ENCODE measurements at regions not wholly inside any gene's neighbourhood (a gene's known extent, or its start where the extent isn't known, plus 50 kb on each side); places are given as distances from the start of the nearest gene placed in this dataset.
A peak's percentile ranks its signal among the peaks of the same experiment; 100 is the strongest.

GRCh38 chr4:187077744-187078401 is 354.2 kb upstream of the FAT1 start:
- 45% methylated on average over 11 of the region's 12 CpGs; no CpG with 5 or more reads in 1 of the 2 experiments for WGBS, 2 experiments (ENCODE audit: extremely low coverage in 1 of 2, insufficient coverage in 1 of 2, insufficient read length in 1 of 2, insufficient replicate concordance in 2 of 2, low coverage in 1 of 2, low lambda C conversion rate in 2 of 2, missing lambda C conversion rate in 1 of 2)
- H2BK5ac ChIP-seq (ENCODE audit: low read depth, low read length), result no peak overlapping the region
- no peak overlapping the region for H2BK15ac ChIP-seq (ENCODE audit: low read length)
- H4K5ac ChIP-seq (ENCODE audit: insufficient read length, low read depth, low read length), result no peak overlapping the region
- ChIA-PET POLR2A (ENCODE audit: partially characterized antibody) (interaction anchor here (0.7 kb wide), 1 partner anchor 380 kb away, joined by 3 read pairs; no protein-coding TSS in a partner anchor), CTCF (ENCODE audit: partially characterized antibody) (interaction anchor here (0.7 to 0.8 kb wide), 3 partner anchors 10 to 500 kb away, joined by 3 to 4 read pairs (median 3); no protein-coding TSS in a partner anchor)
- no peaks in the 10 kb centered on the region for H3K79me1 ChIP-seq (ENCODE audit: low read depth, low read length)
- H4K8ac ChIP-seq (ENCODE audit: extremely low read depth, insufficient read depth, low read length), result no peak overlapping the region
- H3K27ac ChIP-seq (ENCODE audit: low read depth, low read length), result no peak overlapping the region
- peak overlapping the region; percentile 60; the same call in 1 of the 2 replicates for H2AFZ ChIP-seq (ENCODE audit: low read length)
- H4K20me1 ChIP-seq (replicated peaks in 1 of 2; ENCODE audit: control insufficient read depth in 1 of 2, insufficient read depth in 2 of 2, low read length in 2 of 2), result no peaks in the 10 kb centered on the region
- no peak for DNase-seq (ENCODE audit: low read depth in 1 of 2, low spot score in 2 of 2)
- no peak overlapping the region for H3K23ac ChIP-seq (ENCODE audit: insufficient read length)
- no peak overlapping the region for H2BK20ac ChIP-seq (ENCODE audit: low read length)
- 0 out of 4 replicates have a peak overlapping the region, but pooled peaks have one; percentile 22 to 36 for H3K4me2 ChIP-seq (ENCODE audit: insufficient read depth in 1 of 2, low read depth in 2 of 2, low read length in 2 of 2)
- H2AK5ac ChIP-seq (ENCODE audit: low read depth, low read length), result no peak overlapping the region
- H2BK120ac ChIP-seq (replicated peaks; ENCODE audit: low read depth, low read length), result no peak overlapping the region
- no peaks in the 10 kb centered on the region for H3K9me3 ChIP-seq (ENCODE audit: insufficient read depth in 2 of 2, low read depth in 1 of 2, low read length in 1 of 2)
- peaks cover 0 to 1% (median 0%) of the 10 kb centered on the region in 4 experiments; a peak in 1 of 7 replicates for H3K27me3 ChIP-seq (replicated peaks in 1 of 4; ENCODE audit: control insufficient read depth in 3 of 4, extremely low read depth in 1 of 4, insufficient read depth in 3 of 4, low read length in 3 of 4)
- no peak overlapping the region for H4K91ac ChIP-seq (replicated peaks; ENCODE audit: insufficient read length, low read length)
- no peak for FAIRE-seq
- H3K4ac ChIP-seq (replicated peaks; ENCODE audit: insufficient read length, low read depth, low read length), result no peak overlapping the region
- TF ChIP-seq EZH2 (IDR thresholded peaks at IDR 0.05; ENCODE audit: low read depth, low read length, severe bottlenecking) (no peak), RFX5 (IDR thresholded peaks at IDR 0.05; ENCODE audit: borderline replicate concordance, low read depth, low read length) (no peak), CBX5 (IDR thresholded peaks at IDR 0.05; ENCODE audit: low read depth, low read length) (no peak), CHD2 (IDR thresholded peaks at IDR 0.05; ENCODE audit: low read length) (no peak), JUN (IDR thresholded peaks at IDR 0.05; ENCODE audit: low read depth, low read length) (no peak), E2F6 (IDR thresholded peaks at IDR 0.05) (no peak)
- H3K18ac ChIP-seq (ENCODE audit: extremely low read depth, low read length), result no peak overlapping the region
- no peaks in the 10 kb centered on the region for H3K23me2 ChIP-seq (ENCODE audit: low read depth, low read length)
- H3K9ac ChIP-seq (replicated peaks in 1 of 4; ENCODE audit: extremely low read depth in 1 of 4, low read depth in 3 of 4, low read length in 3 of 4), result no peak overlapping the region
- H3K56ac ChIP-seq (replicated peaks; ENCODE audit: insufficient read length, low read depth, low read length), result no peak overlapping the region
- no peaks in the 10 kb centered on the region for H3K79me2 ChIP-seq (ENCODE audit: control insufficient read depth in 1 of 2, insufficient read depth in 2 of 2, low read length in 2 of 2)
- H2BK12ac ChIP-seq (ENCODE audit: low read depth, low read length), result no peak overlapping the region
- no peak overlapping the region for H3K14ac ChIP-seq (ENCODE audit: insufficient read length)
- no peaks in the 10 kb centered on the region for H3K36me3 ChIP-seq (ENCODE audit: control insufficient read depth in 2 of 4, insufficient read depth in 4 of 4, low read length in 3 of 4)
- H3K4me3 ChIP-seq (ENCODE audit: extremely low read depth in 1 of 4, insufficient read depth in 2 of 4, low read depth in 3 of 4, low read length in 4 of 4), result no peak overlapping the region
- H3K4me1 ChIP-seq (replicated peaks in 1 of 4; ENCODE audit: control insufficient read depth in 3 of 4, insufficient read depth in 4 of 4, low read length in 3 of 4), result peaks cover 0 to 4% (median 2%) of the 10 kb centered on the region in 4 experiments; a peak in 2 of 7 replicates

All from H1 (cell line).